ENCODE measurements at regions not wholly inside any gene's neighbourhood (a gene's known extent, or its start where the extent isn't known, plus 50 kb on each side); places are given as distances from the start of the nearest gene placed in this dataset.
"Not testable (repeated sequence)": the region's sequence is repeated elsewhere in the genome, so short reads cannot be mapped to it uniquely, and the experiment has no call there.

DNA sequence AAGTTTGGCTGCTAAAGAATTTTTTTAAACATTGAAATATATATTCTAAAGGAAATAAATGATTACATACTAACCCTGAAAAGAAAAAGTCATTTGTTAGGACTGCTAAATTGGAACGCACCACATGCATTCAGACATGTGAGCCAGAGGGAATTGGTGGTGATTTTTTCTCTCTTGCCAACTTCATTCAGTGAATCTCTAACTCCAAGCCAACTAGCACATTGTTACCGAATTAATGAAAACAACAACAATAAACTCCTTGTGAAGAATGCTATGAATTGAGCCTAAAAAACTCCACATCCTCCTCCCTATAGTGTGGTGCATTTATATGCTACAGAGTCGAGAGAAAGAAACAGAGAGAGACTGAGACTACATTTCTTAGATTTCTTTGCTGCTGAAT, 135.5 kb upstream of the CACNA2D1 start:
- intact Hi-C loops (cut with micrococcal nuclease; ENCODE audit: unreplicated experiment), result loop anchor here (10.0 kb wide), 2 partner anchors 414 to 1084 kb away; no protein-coding TSS in a partner anchor
- Mint-ChIP-seq H3K27ac (ENCODE audit: unreplicated experiment) (no peak overlapping the region), H3K36me3 (ENCODE audit: insufficient read depth, unreplicated experiment) (no peaks in the 10 kb centered on the region), H3K4me3 (ENCODE audit: unreplicated experiment) (no peak overlapping the region), H3K27me3 (ENCODE audit: insufficient read depth, unreplicated experiment) (peaks cover 12% of the 10 kb centered on the region), H3K4me1 (ENCODE audit: low read depth, unreplicated experiment) (no peaks in the 10 kb centered on the region), H3K9me3 (ENCODE audit: unreplicated experiment) (no peaks in the 10 kb centered on the region)
- TF ChIP-seq, protein P1, sequence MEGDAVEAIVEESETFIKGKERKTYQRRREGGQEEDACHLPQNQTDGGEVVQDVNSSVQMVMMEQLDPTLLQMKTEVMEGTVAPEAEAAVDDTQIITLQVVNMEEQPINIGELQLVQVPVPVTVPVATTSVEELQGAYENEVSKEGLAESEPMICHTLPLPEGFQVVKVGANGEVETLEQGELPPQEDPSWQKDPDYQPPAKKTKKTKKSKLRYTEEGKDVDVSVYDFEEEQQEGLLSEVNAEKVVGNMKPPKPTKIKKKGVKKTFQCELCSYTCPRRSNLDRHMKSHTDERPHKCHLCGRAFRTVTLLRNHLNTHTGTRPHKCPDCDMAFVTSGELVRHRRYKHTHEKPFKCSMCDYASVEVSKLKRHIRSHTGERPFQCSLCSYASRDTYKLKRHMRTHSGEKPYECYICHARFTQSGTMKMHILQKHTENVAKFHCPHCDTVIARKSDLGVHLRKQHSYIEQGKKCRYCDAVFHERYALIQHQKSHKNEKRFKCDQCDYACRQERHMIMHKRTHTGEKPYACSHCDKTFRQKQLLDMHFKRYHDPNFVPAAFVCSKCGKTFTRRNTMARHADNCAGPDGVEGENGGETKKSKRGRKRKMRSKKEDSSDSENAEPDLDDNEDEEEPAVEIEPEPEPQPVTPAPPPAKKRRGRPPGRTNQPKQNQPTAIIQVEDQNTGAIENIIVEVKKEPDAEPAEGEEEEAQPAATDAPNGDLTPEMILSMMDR (IDR thresholded peaks at IDR 0.05; ENCODE audit: insufficient read depth in 1 of 2, low read depth in 1 of 2, low read length in 1 of 2, severe bottlenecking in 1 of 2, unreplicated experiment in 1 of 2), result no peak
- Histone ChIP-seq H3K36me3 (ENCODE audit: control insufficient read depth, insufficient read depth, low read length) (no peaks in the 10 kb centered on the region), H3K4me3 (ENCODE audit: low read depth, low read length) (no peak overlapping the region), H3K27me3 (replicated peaks; ENCODE audit: control insufficient read depth, insufficient read depth, low read length) (no peaks in the 10 kb centered on the region), H3K4me1 (no peaks in the 10 kb centered on the region), H3K9me3 (no peaks in the 10 kb centered on the region)
- ChIA-PET CTCF (no interaction called here), POLR2A (no interaction called here)
- BruUV-seq (replicated peaks), result no TSS peak
- no peak for DNase-seq

DNA sequence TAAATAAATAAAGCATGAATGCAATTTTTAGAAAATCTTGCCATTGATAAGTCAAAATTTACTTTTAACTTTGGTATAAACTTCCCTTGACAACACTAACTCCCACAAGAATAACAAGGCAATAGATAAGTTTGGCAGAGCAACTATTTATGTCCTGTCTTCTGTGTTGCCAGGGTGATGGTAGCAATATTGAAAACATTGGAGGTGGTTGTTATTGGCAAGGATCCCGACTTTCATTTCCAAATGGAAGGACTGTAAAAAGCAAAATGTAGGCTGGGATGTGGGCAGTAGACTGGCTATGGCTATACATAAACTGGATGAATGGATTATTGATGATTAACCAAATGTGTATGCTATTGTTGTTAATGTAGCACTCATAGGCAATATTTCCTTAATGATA, 134.9 kb upstream of the CACNA2D1 start:
- TF ChIP-seq, protein P1 (IDR thresholded peaks at IDR 0.05; ENCODE audit: insufficient read depth in 1 of 2, low read depth in 1 of 2, low read length in 1 of 2, severe bottlenecking in 1 of 2, unreplicated experiment in 1 of 2), result no peak
- intact Hi-C loops (cut with micrococcal nuclease; ENCODE audit: unreplicated experiment), result loop anchor here (10.0 kb wide), 2 partner anchors 414 to 1084 kb away; no protein-coding TSS in a partner anchor
- no peaks in the 10 kb centered on the region for H3K4me1 ChIP-seq
- CTCF ChIA-PET, result no interaction called here
- H3K9me3 ChIP-seq, result no peaks in the 10 kb centered on the region
- H3K27ac Mint-ChIP-seq (ENCODE audit: unreplicated experiment), result no peak overlapping the region
- POLR2A ChIA-PET, result no interaction called here
- no peaks in the 10 kb centered on the region for H3K4me1 Mint-ChIP-seq (ENCODE audit: low read depth, unreplicated experiment)
- DNase-seq, result no peak
- no TSS peak for BruUV-seq (replicated peaks)
- no peaks in the 10 kb centered on the region for H3K9me3 Mint-ChIP-seq (ENCODE audit: unreplicated experiment)
- H3K36me3 ChIP-seq (ENCODE audit: control insufficient read depth, insufficient read depth, low read length), result no peaks in the 10 kb centered on the region
- H3K27me3 ChIP-seq (replicated peaks; ENCODE audit: control insufficient read depth, insufficient read depth, low read length), result no peaks in the 10 kb centered on the region
- H3K4me3 Mint-ChIP-seq (ENCODE audit: unreplicated experiment), result no peak overlapping the region
- peaks cover 10% of the 10 kb centered on the region for H3K27me3 Mint-ChIP-seq (ENCODE audit: insufficient read depth, unreplicated experiment)
- no peaks in the 10 kb centered on the region for H3K36me3 Mint-ChIP-seq (ENCODE audit: insufficient read depth, unreplicated experiment)
- no peak overlapping the region for H3K4me3 ChIP-seq (ENCODE audit: low read depth, low read length)

DNA sequence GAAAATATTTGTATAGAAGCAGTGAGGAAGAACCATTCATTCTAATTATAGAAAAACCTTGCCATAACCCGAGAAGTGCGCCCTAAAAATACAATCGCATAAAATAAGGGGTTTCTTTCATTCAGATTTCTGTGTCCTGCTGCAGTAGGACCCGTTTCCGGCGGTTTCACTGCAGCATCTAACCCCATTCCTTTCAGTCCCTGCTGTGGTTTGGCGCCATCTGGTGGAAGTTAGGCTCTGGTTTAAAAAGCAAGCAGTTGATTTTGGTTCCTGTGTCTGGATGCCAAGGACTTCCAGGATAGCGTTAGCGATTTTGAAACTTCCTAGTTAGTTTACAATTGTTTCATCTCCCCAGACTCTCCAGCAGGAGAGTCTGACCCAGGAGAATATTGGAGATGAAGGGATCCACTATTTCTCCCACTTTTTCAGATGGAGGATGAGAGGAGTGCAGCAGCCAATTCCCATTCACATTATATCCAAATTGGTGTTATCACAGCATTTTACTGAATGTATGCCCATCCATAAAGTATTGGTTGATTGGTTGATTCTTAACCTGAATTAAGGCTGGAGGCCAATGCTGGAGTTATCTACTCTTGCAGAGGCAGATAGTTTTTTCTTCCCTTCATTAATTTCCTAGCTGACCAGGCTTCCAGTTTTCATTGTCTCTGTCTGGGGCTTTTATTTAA, 128.8 kb upstream of the CACNA2D1 start:
- intact Hi-C loops (cut with micrococcal nuclease; ENCODE audit: unreplicated experiment), result loop anchor here (1.0 to 10.0 kb wide), 5 partner anchors 157 to 1078 kb away; no protein-coding TSS in a partner anchor
- Histone ChIP-seq H3K27me3 (replicated peaks; ENCODE audit: control insufficient read depth, insufficient read depth, low read length) (no peaks in the 10 kb centered on the region), H3K4me1 (no peaks in the 10 kb centered on the region), H3K4me3 (ENCODE audit: low read depth, low read length) (no peak overlapping the region), H3K36me3 (ENCODE audit: control insufficient read depth, insufficient read depth, low read length) (no peaks in the 10 kb centered on the region), H3K9me3 (no peaks in the 10 kb centered on the region)
- Mint-ChIP-seq H3K27me3 (ENCODE audit: insufficient read depth, unreplicated experiment) (peaks cover 17% of the 10 kb centered on the region), H3K4me3 (ENCODE audit: unreplicated experiment) (no peak overlapping the region), H3K4me1 (ENCODE audit: low read depth, unreplicated experiment) (no peaks in the 10 kb centered on the region), H3K36me3 (ENCODE audit: insufficient read depth, unreplicated experiment) (no peaks in the 10 kb centered on the region), H3K27ac (ENCODE audit: unreplicated experiment) (no peak overlapping the region), H3K9me3 (ENCODE audit: unreplicated experiment) (no peaks in the 10 kb centered on the region)
- peak; percentile 80 to 83 for DNase-seq
- TF ChIP-seq, protein P1 (IDR thresholded peaks at IDR 0.05; ENCODE audit: insufficient read depth in 1 of 2, low read depth in 1 of 2, low read length in 1 of 2, severe bottlenecking in 1 of 2, unreplicated experiment in 1 of 2), result peak; percentile 85 to 91
- ChIA-PET CTCF (no interaction called here), POLR2A (no interaction called here)
- no TSS peak for BruUV-seq (replicated peaks)

DNA sequence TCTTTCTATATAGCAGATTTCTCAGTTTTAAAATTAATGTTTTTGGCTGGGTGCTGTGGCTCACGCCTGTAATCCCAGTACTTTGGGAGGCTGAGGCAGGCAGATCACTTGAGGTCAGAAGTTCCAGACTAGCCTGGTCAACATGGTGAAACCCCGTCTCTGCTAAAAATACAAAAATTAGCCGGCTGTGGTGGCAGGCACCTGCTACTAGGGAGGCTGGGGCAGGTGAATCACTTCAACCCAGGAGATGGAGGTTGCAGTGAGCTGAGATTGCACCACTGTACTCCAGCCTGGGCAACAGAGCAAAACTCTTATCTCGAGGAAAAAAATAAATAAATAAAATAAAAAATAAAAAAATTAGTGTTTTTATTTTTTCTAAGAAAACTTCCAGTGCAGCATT, 127.5 kb upstream of the CACNA2D1 start:
- peaks cover 20% of the 10 kb centered on the region for H3K27me3 Mint-ChIP-seq (ENCODE audit: insufficient read depth, unreplicated experiment)
- CTCF ChIA-PET; BruUV-seq (replicated peaks); H3K27ac Mint-ChIP-seq (ENCODE audit: unreplicated experiment); DNase-seq; H3K9me3 Mint-ChIP-seq (ENCODE audit: unreplicated experiment); POLR2A ChIA-PET; H3K4me1 Mint-ChIP-seq (ENCODE audit: low read depth, unreplicated experiment); H3K36me3 ChIP-seq (ENCODE audit: control insufficient read depth, insufficient read depth, low read length); H3K27me3 ChIP-seq (replicated peaks; ENCODE audit: control insufficient read depth, insufficient read depth, low read length); H3K4me3 ChIP-seq (ENCODE audit: low read depth, low read length); H3K4me3 Mint-ChIP-seq (ENCODE audit: unreplicated experiment); H3K9me3 ChIP-seq; H3K36me3 Mint-ChIP-seq (ENCODE audit: insufficient read depth, unreplicated experiment); H3K4me1 ChIP-seq: not testable (repeated sequence)
- intact Hi-C loops (cut with micrococcal nuclease; ENCODE audit: unreplicated experiment), result loop anchor here (10.0 kb wide), 2 partner anchors 406 to 1076 kb away; no protein-coding TSS in a partner anchor

Measured in Caco-2 (cell line).